22Rv1 (cell line): ENCODE measurements at regions not wholly inside any gene's neighbourhood (a gene's known extent, or its start where the extent isn't known, plus 50 kb on each side); places are given as distances from the start of the nearest gene placed in this dataset.

ENCODE experiments used
- H3K27ac ChIP-seq: fragments of 450-650 bp; 2 replicates; pipeline ENCODE4 v1.5.1; 2017
- CTCF ChIP-seq: fragments of 450-650 bp; IDR thresholded peaks from 2 replicates; pipeline ENCODE4 v1.5.1; 2017; ENCODE audit warnings: mild to moderate bottlenecking
- ZFX ChIP-seq: fragments of 450-650 bp; IDR thresholded peaks from 2 replicates; pipeline ENCODE4 v1.6.1; 2017; ENCODE audit warnings: antibody characterized with exemption, borderline replicate concordance

DNA sequence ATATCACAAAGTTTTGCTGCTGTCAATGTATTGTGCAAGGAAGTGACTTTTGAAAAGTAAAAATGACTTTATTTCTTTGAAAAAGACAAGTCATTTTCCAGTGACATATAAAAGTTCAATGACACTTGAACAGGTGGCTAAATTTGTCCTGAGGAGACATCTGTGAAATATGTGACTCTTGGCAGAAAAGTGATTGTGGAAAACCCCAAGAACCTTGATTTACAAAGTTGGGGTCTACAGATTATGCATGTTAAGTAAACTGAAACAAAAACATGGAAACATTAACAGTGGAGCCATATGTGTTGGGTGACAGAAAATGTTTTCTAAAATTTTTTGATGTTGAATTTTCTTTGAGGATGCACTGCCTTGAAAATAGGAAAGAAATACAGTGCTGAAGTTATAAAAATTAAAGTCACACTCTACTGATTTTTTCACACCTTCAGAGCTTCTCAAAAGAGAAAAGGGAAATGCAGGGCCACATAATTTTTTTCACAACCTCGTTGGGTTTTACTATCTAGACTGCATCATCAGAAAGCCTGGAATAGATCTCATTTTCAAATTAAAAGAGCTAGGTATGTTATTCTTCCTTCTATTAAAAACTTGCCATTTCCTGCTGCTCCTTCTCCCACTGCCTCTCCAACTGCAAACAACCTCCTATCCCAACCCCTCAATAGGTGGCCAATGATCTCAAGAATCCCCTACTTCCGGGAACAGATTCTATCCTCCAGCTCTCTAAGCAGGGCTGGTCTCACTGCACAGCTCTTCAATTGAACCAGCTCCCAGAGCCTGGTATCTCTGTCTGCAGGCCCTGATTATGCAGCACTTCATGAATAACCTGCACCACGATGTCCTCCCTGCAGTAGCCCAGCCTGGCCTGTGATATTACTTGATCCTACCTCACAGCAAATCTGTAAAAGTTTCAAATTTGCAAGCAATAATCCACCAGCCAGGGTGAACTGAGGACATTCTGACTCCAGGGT is 570.8 kb upstream of the CPEB2 start:
- no peak overlapping the region for H3K27ac ChIP-seq
- TF ChIP-seq CTCF (no peak), ZFX (no peak)

GRCh38 chr4:14434483-14434882 is 567.8 kb upstream of the CPEB2 start:
- H3K27ac ChIP-seq, result no peak overlapping the region
- TF ChIP-seq CTCF (no peak), ZFX (no peak)

- H3K27ac ChIP-seq, result no peak overlapping the region
- no peak for TF ChIP-seq CTCF
- no peak for TF ChIP-seq ZFX
These were observed 567.4 kb upstream of the CPEB2 start for GRCh38 chr4:14434916-14435315.

DNA sequence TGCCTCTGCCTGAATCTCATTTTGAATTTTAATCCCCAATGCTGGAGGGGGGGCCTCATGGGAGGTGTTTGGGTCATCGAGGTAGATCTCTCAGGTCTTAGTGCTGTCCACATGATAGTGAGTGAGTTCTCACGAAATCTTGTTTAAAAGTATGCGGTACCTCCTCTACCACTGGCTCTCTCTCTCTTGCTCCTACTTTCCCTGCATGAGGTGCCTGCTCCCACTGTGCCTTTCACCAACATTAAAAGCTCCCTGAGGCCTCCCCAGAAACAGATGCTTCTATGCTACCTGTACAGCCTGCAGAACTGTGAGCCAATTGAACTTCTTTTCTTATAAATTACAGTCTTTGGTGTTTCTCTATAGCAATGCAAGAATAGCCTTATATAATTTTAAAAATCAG is 560.7 kb upstream of the CPEB2 start:
- TF ChIP-seq CTCF (no peak), ZFX (no peak)
- no peak overlapping the region for H3K27ac ChIP-seq

GRCh38 chr4:14445882-14446281 is 556.4 kb upstream of the CPEB2 start:
- TF ChIP-seq ZFX (no peak), CTCF (no peak)
- no peak overlapping the region for H3K27ac ChIP-seq

DNA sequence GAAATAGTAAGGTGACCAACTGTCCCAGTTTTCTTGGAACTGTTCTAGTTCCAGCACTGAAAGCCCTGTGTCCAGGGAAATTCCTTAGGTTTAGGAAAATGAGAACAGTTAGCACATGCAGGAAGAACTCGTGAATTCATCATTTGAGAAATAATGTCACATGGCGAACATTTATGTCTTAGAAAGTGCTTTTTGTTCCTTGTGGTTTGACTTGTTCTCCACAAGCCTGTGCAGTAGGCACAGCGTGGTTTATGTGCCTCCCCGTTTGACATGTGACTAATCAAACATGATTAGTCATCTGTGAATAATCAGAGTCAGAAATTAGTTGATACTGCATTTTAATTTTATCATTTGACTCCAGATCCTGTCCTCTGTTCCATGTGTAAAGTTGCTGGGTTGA is 556.0 kb upstream of the CPEB2 start:
- TF ChIP-seq ZFX, result no peak
- no peak for TF ChIP-seq CTCF
- no peak overlapping the region for H3K27ac ChIP-seq

- H3K27ac ChIP-seq, result no peak overlapping the region
- TF ChIP-seq CTCF (no peak), ZFX (no peak)
These were observed 555.4 kb upstream of the CPEB2 start for GRCh38 chr4:14446904-14447303.
